Neural progenitor cell (in vitro differentiated cells): ENCODE measurements at regions not wholly inside any gene's neighbourhood (a gene's known extent, or its start where the extent isn't known, plus 50 kb on each side); places are given as distances from the start of the nearest gene placed in this dataset.

Experiments used
- EZH2phosphoT487 ChIP-seq: fragments of 200-600 bp; sonication (generic); IDR thresholded peaks from 2 replicates; pipeline ENCODE4 v1.6.1; 2017; ENCODE audit warnings: antibody characterized with exemption
- TF ChIP-seq, protein P1 (sequence below): fragments of 200-600 bp; sonication (generic); IDR thresholded peaks from 2 replicates; pipeline ENCODE4 v1.5.1; 2017; ENCODE audit warnings: antibody characterized with exemption, mild to moderate bottlenecking

DNA sequence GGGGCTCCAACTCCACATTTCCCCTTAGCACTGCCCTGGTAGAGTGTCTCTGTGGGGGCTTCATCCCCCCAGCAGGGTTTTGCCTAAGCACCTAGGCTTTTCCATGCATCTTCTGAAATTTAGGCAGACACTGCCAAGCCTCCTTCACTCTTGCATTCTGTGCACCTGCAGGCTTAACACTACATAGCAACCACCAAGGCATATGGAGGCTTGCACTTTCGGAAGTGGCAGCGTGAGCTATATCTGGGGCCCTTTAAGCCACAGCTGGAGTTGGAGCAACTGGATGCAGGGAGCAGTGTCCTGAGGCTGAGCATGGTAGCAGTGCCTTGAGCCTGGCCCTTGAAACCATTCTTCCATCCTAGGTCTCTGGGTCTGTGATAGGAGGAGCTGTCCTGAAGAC is 214.8 kb upstream of the RPL34 start:
- no peak for TF ChIP-seq EZH2phosphoT487
- TF ChIP-seq, protein P1, sequence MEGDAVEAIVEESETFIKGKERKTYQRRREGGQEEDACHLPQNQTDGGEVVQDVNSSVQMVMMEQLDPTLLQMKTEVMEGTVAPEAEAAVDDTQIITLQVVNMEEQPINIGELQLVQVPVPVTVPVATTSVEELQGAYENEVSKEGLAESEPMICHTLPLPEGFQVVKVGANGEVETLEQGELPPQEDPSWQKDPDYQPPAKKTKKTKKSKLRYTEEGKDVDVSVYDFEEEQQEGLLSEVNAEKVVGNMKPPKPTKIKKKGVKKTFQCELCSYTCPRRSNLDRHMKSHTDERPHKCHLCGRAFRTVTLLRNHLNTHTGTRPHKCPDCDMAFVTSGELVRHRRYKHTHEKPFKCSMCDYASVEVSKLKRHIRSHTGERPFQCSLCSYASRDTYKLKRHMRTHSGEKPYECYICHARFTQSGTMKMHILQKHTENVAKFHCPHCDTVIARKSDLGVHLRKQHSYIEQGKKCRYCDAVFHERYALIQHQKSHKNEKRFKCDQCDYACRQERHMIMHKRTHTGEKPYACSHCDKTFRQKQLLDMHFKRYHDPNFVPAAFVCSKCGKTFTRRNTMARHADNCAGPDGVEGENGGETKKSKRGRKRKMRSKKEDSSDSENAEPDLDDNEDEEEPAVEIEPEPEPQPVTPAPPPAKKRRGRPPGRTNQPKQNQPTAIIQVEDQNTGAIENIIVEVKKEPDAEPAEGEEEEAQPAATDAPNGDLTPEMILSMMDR: no peak
